ENCODE measurements at regions not wholly inside any gene's neighbourhood (a gene's known extent, or its start where the extent isn't known, plus 50 kb on each side); places are given as distances from the start of the nearest gene placed in this dataset.

DNA sequence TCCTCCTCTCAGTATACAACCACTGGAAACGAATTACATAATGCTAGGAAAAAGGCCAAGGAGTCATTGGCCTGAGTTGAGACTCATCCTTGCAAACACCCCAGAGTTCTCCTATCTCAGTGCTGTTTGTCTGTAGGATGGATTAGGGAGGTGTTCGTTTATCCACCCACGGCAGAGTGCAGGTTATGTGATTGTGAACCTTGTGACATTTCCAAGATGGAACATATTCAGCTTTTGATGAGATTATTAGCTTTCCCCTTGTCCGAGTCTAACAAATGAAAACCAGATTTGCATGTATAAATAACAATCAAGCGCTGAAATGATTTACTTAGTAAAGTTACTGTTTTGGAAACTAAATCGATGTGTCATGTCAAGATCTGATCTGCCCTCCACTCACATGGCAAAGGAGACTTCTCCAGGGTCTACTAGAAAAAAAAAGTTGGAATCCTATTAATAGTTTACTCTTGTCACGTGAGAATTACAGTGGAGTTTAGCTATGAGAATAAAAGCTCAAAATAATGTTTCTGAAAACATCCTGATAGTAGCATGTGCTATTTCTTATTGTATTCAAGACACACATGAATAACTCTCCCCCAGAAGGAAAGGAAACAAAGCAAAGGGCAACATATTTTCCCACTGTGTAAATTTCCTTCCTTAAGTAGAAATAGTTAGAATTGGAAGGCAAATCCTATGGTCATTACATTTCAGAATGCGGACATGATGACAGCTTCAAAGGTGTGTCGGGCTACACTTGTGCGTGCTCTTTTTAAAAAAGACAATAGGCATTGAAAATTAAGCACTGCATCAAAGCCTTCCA lies 600.4 kb downstream of the EBF1 start:
- Histone ChIP-seq H3K27me3 (ENCODE audit: control insufficient read depth, extremely low read depth, insufficient read depth, low read length) (no peaks in the 10 kb centered on the region), H4K20me1 (ENCODE audit: control insufficient read depth, extremely low read depth, insufficient read depth, low read length) (no peaks in the 10 kb centered on the region), H3K9ac (ENCODE audit: control insufficient read depth, extremely low read depth, insufficient read depth, low read length) (no peak overlapping the region), H3K9me3 (ENCODE audit: control insufficient read depth, low read depth, low read length) (no peaks in the 10 kb centered on the region), H3K27ac (ENCODE audit: control insufficient read depth, insufficient read depth, low read length) (no peak overlapping the region), H3K79me2 (ENCODE audit: control insufficient read depth, insufficient read depth, low read length) (no peaks in the 10 kb centered on the region), H3K4me3 (ENCODE audit: control insufficient read depth in 2 of 3, extremely low read depth in 1 of 3, insufficient read depth in 2 of 3, low read depth in 1 of 3, low read length in 3 of 3) (no peak overlapping the region), H3K36me3 (ENCODE audit: control insufficient read depth in 2 of 2, extremely low read depth in 1 of 2, insufficient read depth in 2 of 2, low read length in 2 of 2) (no peaks in the 10 kb centered on the region), H3K4me1 (ENCODE audit: control insufficient read depth, extremely low read depth, insufficient read depth, low read length) (no peaks in the 10 kb centered on the region), H2AFZ (ENCODE audit: control insufficient read depth, low read length) (no peak overlapping the region), H3K9me1 (ENCODE audit: control insufficient read depth, extremely low read depth, insufficient read depth, low read length) (no peaks in the 10 kb centered on the region), H3K4me2 (ENCODE audit: control insufficient read depth, extremely low read depth, insufficient read depth, low read depth, low read length) (no peak overlapping the region)
- no peak for TF ChIP-seq EZH2 (IDR thresholded peaks at IDR 0.05; ENCODE audit: low read length)
- TF ChIP-seq, protein P1, sequence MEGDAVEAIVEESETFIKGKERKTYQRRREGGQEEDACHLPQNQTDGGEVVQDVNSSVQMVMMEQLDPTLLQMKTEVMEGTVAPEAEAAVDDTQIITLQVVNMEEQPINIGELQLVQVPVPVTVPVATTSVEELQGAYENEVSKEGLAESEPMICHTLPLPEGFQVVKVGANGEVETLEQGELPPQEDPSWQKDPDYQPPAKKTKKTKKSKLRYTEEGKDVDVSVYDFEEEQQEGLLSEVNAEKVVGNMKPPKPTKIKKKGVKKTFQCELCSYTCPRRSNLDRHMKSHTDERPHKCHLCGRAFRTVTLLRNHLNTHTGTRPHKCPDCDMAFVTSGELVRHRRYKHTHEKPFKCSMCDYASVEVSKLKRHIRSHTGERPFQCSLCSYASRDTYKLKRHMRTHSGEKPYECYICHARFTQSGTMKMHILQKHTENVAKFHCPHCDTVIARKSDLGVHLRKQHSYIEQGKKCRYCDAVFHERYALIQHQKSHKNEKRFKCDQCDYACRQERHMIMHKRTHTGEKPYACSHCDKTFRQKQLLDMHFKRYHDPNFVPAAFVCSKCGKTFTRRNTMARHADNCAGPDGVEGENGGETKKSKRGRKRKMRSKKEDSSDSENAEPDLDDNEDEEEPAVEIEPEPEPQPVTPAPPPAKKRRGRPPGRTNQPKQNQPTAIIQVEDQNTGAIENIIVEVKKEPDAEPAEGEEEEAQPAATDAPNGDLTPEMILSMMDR (optimal IDR thresholded peaks at IDR 0.05 in 1 of 3, IDR thresholded peaks at IDR 0.05 in 1 of 3, conservative IDR thresholded peaks at IDR 0.05 in 1 of 3; ENCODE audit: extremely low read depth in 1 of 3, insufficient read depth in 2 of 3, low read length in 3 of 3) = no peak
- DNase-seq (ENCODE audit: low read depth, low spot score) = no peak
- dilution Hi-C loops (cut with MboI; ENCODE audit: extremely low pct_ligation_motif_present, low sequenced_read_pairs) = no loop called here
- FAIRE-seq = no peak

DNA sequence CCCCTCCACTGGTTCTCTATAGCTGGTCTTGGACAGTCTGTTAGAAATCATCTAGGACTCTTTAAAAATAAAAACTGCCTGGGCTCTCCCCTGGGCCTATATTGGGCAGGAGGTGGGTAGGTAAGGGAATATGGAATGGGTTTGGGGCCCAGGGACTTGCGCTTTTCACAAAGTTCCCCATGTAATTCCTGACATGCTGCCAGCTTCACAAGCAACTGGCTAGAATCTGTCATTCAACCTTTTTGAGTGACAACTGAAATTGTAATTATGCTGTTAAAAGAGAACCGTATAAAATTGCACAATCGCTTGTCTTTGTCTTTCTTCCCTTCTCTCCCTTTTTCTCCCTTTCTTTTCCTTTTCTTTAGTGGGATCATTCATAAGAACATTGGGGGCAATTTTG lies 603.1 kb downstream of the EBF1 start:
- no peak for FAIRE-seq
- no peak overlapping the region for H3K9ac ChIP-seq (ENCODE audit: control insufficient read depth, extremely low read depth, insufficient read depth, low read length)
- TF ChIP-seq, protein P1 (optimal IDR thresholded peaks at IDR 0.05 in 1 of 3, IDR thresholded peaks at IDR 0.05 in 1 of 3, conservative IDR thresholded peaks at IDR 0.05 in 1 of 3; ENCODE audit: extremely low read depth in 1 of 3, insufficient read depth in 2 of 3, low read length in 3 of 3) = no peak
- no peak for TF ChIP-seq EZH2 (IDR thresholded peaks at IDR 0.05; ENCODE audit: low read length)
- H2AFZ ChIP-seq (ENCODE audit: control insufficient read depth, low read length) = no peak overlapping the region
- H3K4me1 ChIP-seq (ENCODE audit: control insufficient read depth, extremely low read depth, insufficient read depth, low read length) = no peaks in the 10 kb centered on the region
- H3K4me3 ChIP-seq (ENCODE audit: control insufficient read depth in 2 of 3, extremely low read depth in 1 of 3, insufficient read depth in 2 of 3, low read depth in 1 of 3, low read length in 3 of 3) = no peak overlapping the region
- no peak for DNase-seq (ENCODE audit: low read depth, low spot score)
- H3K27ac ChIP-seq (ENCODE audit: control insufficient read depth, insufficient read depth, low read length) = no peak overlapping the region
- no peak overlapping the region for H3K4me2 ChIP-seq (ENCODE audit: control insufficient read depth, extremely low read depth, insufficient read depth, low read depth, low read length)
- dilution Hi-C loops (cut with MboI; ENCODE audit: extremely low pct_ligation_motif_present, low sequenced_read_pairs) = no loop called here
- no peaks in the 10 kb centered on the region for H3K79me2 ChIP-seq (ENCODE audit: control insufficient read depth, insufficient read depth, low read length)
- H3K9me3 ChIP-seq (ENCODE audit: control insufficient read depth, low read depth, low read length) = no peaks in the 10 kb centered on the region
- no peaks in the 10 kb centered on the region for H4K20me1 ChIP-seq (ENCODE audit: control insufficient read depth, extremely low read depth, insufficient read depth, low read length)
- no peaks in the 10 kb centered on the region for H3K36me3 ChIP-seq (ENCODE audit: control insufficient read depth in 2 of 2, extremely low read depth in 1 of 2, insufficient read depth in 2 of 2, low read length in 2 of 2)
- no peaks in the 10 kb centered on the region for H3K27me3 ChIP-seq (ENCODE audit: control insufficient read depth, extremely low read depth, insufficient read depth, low read length)
- no peaks in the 10 kb centered on the region for H3K9me1 ChIP-seq (ENCODE audit: control insufficient read depth, extremely low read depth, insufficient read depth, low read length)

Measured in keratinocyte (primary cell).